Pons (tissue), 1 donor: ENCODE measurements at regions not wholly inside any gene's neighbourhood (a gene's known extent, or its start where the extent isn't known, plus 50 kb on each side); places are given as distances from the start of the nearest gene placed in this dataset.

Experiments
- DNase-seq: peaks from one replicate; pipeline ENCODE4 v3.0.0-alpha.2; 2016; ENCODE audit warnings: low spot score

DNA sequence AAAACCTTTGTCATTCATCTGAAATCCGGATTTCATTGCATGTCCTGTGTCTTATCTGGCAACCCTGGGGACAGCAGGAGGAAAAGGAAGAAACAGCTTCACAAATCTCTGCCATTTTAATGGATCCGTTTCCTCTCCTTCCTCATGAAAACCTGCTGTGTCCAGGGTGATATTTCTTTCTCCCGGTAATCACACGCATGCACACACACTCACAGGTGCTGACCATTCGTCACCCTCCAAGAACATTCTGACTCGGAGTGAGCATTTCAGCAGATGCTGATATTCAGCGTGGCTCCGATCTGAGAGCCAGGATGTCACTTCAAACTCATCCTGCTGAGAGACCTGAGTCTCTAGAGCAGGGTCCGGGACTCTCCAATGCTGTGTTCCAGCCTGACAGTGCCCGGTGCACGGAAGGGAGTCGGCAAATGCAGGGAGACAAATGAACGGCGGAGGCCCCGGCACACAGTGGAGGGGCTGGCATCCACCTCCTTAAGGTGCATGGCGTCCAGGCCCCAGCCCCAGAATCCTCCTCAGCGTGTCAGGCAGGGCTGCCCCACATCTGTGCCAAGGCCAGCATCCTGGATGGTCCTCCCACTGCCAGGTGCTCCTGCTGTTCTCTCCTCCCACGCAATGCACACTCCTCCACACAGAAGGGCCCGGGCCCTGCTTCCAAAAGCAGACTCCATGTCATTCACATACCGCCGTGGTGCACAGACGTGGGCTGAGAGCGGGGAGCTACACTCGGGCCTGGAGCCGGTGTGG is 70.7 kb downstream of the RBFOX3 start:
- DNase-seq, result no peak

DNA sequence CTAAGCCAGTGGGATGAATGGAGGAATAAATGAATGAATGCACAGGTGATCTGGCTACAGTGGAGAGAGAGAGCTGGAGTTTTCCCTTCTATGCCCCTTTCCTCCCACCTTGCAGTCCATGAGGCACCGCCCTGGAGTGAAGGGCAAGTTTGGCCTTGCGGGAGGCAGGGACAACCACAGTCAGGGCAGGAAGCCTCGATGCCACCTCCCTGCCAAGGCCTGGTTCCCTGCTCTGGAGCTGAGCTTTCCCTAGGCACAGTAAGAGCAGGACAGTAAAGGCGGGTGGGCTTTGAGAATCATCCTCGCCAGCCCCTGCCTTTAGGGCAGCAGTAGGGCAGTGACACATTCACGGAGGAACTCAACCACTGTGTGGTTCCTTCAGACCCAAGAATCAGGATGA is 72.6 kb downstream of the RBFOX3 start:
- DNase-seq, result no peak

DNA sequence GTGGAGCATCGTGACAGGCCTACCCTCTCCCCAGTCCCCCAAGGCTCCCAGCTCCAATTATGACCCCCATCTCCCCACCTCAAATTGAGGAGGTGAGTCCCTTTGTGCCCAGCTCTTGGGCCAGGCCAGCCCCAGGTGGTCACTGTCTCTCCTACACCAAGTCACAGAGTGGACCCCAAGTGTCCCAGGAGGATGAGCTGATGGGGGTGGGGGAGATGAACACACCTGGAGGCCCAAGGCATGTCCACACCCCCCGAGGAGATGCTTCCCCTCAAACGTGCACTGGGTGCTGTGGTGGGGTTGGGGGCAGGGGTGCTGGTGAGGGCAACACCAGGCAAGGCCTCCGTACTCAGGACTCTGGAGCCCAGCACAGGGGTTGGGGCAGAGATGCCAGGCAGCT is 73.2 kb downstream of the RBFOX3 start:
- no peak for DNase-seq

DNA sequence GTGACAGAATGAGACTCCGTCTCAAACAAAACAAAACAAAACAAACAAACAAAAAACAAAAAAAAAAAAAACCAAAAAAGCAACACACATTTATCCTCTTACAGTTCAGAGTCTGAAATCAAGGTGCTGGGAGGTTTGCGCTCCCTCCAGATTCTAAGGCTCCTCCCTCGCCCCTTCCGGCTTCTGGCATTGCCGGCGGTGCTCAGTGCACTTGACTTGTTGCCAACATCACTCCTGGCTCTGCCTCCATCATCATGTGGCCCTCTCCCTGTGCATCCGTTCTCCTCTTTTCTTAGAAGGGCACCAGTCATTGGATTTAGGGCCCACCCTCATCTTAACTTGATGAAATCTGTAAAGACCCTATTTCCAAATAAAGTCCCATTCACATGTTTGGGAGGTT is 73.8 kb downstream of the RBFOX3 start:
- DNase-seq, result no peak

DNA sequence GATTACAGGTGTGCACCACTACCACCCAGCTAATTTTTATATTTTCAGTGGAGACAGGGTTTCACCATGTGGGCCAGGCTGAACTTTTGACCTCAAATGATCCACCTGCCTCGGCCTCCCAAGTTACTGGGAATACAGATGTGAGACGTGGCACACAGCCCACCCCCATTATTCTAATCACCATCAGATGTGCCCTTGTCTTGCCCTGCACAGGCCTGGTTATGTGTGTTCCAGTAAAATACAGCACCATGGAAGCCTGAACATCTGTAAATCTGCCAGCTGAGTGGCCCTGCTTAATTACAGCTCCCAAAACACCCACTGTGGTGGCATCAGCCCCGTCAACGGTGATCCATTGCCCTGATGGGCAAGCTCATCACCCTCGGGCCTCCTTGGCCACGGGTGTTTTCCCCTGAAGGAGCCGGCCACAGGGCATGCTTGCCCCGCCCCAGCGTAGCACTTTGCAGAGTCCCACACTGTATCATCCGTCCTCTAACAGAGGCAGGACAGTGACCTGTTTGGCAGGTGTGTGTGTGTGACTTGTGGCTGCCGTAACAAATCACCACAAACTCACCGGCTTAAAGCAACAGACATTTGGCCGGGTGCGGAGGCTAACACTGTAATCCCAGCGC is 74.5 kb downstream of the RBFOX3 start:
- DNase-seq, result no peak

DNA sequence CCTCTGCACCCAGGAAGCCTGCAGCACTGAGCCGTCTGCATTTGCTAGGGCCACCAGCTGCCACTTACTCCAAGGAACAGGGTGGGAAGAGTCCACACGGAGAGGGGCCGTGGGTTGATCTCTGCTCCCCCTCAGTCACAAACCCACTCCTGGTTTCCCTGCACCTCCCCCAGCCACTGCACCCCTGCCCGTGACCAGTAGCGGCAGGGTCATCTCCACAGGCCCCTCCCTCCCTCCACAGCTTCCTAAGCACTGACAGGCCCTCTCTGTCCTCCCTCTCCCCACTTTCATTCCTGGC is 75.2 kb downstream of the RBFOX3 start:
- no peak for DNase-seq

DNA sequence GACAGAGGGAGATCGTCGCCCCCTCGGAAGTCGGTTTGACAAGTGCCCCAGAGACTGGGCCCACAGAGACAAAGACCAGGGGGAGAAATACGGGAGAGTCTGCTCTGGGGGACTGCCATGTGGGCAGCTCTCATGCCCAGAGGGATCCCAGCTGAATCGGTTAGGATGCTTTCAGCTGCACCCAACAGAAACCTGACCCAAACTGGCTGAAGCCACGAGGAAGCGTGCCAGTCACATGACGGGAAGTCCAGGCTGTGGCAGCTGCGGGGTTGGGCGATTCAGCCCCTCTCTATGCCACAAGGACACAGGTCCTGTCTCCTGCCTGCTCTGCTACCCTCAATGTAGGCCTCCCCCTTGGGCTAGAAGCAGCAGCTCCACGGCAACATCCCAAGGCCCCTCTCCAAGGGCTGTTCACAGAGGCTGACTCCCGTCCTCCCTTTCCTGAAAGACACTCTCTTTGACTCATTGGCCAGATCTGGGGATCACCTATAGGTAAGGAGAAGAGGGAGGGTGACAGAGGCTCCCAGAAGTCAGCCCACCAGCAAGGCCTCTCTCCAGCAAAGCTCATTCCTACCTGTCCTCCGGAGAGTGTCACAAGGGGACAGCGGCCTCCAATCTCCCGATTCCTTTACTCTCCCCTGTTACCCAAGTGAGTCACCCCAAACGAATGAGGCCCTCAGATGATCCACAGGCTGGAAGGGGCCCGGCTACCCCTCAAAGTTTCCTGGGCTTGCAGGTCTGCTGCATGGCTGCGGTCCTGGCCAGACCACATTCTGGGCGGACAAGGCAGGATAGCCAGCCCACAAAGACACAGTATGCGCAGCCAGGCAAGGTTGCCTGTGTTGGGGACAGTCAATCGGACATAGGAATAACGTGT is 75.8 kb downstream of the RBFOX3 start:
- no peak for DNase-seq

DNA sequence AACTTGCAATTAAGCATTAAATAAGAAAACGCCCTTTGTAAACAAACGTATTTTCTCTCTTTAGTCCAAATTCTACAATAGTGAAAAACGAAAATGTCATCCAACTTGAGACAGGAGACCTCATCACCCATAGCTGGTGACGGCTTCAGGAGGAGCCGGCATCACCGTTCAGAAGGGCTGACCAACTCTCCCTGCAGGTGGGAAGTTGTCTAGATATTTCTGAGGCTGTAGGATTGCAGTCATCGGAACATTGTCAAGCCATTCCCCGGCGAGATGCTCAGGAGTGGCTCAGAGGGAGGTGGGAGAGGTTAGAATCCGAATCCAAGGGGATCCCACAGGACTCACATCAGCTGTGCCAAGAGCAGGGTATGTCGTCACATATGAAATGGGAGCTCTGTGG is 76.7 kb downstream of the RBFOX3 start:
- DNase-seq, result no peak

DNA sequence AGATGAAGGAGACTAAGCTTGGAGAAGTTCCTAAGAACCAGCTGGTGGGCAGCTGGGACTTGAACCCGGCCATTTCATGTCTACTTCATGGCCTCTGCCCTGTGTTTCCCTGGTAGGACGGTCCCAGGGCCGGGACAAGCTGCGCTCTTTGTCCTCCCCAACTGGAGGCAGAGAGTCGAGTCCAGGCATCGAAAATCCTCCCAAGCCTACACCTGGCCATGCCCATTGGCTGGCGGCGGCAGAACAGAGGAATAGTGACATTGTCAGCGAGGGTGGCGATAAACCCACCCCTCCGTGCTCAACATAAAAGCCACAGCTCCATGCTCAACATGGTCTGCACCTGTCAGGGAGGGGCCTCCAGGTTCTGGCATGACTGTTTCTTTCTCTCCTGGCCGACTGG is 77.7 kb downstream of the RBFOX3 start:
- DNase-seq, result no peak

DNA sequence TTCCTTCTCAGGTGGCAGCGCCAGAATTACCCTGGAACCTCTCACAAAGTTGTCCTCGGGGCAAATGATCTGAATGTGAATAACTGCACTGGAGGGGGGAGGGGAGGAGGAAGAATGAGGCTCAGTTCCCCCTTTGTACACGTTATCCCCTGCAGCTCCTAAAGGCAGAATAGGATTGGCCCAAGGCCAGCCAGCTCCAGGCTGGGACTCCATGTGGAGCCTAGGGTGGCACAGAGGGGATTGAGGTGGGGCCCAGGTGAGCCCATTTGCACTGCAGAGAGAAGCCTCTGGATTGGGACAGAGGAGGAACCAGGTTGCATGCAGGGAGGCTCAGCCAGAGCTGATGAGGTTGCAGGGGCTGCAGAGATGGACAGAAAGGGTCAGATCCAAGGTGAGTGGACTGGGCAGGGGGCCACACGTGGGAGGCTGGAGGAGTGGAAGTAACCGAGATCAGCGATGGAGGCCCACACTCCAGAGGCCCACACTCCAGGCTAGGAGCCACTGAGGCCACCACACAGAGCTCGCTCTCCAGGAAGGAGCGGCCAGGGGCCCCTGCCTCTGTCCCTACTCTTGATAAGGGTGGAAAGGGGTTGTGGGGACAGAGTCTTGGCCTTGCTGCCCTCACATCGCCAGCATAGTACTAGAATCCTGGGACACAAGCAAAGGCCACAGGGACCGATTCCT is 78.6 kb downstream of the RBFOX3 start:
- no peak for DNase-seq

DNA sequence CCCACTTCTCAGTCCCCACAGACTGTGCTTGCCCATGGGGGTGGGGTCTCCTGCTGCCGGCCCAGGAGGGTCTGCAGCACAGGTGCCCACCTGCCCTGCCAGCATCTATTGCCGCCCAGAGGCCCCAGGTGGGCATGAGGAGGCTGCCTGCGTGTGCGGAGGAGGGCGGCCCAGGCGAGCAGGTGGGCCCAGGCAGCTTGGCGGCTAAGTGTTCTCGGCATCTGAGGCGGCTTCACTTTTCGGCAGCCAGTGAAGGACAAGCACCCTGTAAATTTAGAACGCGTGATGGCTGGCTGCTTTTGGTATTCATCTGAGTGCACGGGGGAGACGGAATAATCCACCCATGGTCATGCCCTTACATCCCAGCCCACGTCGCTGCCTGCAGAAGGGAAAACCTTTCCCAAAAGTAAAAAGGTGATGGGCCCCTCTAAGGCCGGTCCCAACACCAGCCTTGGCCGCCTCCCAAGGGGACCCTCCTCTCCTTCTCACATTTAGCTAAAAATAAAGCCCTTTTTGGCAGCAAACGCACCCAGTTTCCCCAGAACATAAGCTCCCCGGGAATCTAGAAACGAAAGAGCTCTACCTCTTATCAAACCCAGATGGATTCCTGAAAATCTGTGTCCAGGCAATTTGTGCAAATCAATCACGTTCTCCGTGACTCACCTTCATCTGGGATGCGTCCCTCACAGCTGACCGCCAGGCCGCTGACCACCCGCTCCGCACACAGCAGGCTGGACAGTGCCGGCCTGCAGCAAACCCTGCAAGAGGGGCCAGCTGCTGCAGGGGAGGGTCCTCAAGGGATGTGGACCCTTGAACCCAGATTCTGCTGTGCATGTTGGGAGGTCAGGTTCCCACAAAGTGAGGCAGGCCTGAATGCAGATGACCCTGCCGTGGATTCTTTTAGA is 79.4 kb downstream of the RBFOX3 start:
- DNase-seq, result no peak

DNA sequence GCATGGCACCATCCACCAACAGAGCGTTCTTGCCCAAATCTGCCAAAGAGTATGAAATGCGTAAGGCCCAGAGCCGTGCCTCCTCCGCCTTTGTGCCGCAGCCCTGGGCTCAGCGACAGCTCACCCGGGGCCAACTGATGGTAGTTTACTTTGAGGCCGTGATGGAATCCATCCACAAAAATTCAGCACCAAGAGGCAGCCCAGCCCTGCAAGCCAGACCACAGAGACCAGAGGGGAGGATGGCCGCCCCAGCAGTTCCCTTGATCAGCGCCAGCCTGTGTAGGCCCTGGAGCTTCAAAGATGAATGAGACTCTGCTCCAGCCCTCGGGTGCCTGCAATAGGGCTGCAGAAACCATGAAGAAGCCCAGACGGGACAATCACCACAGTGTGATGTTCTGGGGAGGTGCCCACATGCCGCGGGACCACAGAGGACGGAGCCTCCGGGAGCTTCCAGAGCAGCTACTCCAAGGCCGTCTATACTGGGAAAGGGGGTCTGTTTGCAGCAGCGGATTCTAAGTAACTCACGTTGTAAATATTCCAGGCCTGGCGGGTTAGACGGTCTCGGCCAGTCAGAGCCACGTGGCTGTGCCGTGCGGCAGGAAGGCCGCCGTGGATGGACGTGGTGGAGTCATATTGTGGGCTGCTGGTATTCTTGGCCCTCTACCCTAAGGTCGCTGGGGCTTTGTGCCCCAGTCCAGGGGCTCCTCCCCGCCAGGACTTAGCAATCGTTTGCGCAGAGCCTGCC is 80.3 kb downstream of the RBFOX3 start:
- DNase-seq, result no peak

DNA sequence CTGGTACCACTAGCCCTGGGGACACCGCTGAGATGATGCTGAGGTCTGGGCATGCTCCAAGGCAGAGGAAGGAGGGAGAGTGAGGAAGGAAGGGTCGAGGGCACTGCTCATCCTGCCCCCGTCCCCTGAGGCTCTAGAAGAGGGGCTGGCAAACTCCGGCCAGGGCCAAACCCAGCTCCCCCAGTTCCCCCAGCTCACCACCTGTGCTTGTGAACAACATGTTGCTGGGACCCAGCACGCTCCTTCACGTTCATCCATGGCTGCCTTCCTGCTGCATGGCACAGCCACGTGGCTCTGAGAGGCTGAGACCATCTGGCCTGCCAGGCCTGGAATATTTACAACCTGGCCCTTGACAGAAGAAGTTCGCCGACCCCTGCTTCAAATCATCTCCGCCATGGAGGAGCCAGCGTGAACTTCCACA is 81.2 kb downstream of the RBFOX3 start:
- no peak for DNase-seq

DNA sequence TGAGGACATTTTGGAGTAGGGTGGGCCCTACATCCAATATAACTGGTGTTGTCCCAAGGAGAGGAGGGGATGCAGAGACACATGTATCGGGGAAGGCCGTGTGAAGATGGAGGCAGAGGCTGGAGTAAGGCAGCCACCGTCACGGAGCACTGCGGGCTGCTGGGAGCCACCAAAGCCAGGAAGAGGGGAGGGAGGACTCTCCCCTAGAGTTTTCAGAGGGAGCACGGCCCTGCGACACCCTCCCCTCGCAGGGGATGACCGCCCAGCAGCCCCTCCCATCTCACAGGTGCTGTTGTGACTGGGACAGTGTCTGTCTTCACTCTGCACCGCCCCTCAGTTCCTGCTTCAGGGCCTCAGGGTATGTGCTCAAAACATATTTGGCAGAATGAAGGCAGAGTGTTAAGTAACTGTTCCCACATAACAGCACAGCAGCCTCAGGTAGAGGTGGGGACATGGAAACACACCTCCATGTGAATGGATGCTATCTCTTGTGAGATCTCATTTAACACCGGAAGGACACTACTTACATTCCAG is 82.2 kb downstream of the RBFOX3 start:
- no peak for DNase-seq

DNA sequence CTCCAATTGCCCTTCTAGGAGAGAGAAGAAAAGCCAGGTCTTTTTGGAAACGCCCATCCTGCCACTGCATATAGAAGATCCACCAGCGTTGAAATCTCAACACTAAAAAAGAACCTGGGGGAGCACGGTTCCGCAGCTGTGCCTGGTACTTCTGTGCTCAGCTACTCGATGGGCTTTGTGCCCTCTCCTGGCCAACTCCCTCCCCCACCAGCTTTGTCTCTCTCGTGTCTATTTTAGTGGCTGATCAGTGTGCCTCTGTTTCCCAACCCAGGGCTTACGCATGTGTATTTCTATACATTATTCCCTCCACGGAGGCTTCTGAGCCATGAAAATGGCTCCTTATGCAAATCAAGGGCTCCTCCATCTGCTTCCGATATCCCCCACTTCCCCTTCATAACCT is 83.5 kb downstream of the RBFOX3 start:
- DNase-seq, result no peak

DNA sequence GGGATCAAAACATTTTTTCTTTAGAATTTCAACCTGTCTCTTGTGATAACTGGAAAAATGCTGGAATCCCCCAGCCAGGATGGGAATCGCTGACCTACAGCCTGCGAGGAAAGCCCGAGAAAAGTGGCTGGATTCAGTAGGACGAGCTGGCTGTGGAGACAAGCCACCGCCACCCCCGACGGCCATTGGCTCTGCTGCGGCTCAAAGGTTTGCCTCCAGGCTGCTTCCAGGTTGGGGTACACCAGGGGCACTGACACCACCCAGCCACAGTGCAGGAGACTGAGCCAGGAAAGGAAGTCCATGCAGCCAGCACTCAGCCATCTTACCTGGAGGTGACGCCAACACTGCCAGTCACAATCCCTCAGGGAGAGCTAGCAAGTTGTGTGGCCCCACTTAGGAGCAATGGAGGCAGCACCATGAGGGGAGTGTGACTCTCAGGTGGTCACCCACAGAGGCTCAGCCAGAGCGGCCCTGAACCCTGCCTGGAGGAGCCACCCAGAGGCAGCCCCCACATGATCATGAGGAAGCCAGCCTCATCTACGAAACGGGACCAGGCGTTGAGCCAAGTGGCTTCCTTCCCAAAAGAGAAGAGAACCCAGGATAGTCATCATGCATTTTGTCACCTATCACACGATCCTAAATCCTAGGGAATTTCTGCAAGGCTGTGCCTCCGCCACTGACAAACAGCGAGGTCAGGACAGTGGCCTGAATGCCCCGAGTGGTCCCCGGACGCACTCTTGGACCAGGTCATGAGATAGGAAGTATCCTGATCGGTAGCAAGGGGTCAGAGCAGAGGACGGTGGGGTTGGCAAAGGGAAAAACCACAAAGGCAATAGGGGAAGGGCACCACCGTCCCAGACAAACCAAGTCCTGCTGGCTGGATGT is 84.8 kb downstream of the RBFOX3 start:
- no peak for DNase-seq

DNA sequence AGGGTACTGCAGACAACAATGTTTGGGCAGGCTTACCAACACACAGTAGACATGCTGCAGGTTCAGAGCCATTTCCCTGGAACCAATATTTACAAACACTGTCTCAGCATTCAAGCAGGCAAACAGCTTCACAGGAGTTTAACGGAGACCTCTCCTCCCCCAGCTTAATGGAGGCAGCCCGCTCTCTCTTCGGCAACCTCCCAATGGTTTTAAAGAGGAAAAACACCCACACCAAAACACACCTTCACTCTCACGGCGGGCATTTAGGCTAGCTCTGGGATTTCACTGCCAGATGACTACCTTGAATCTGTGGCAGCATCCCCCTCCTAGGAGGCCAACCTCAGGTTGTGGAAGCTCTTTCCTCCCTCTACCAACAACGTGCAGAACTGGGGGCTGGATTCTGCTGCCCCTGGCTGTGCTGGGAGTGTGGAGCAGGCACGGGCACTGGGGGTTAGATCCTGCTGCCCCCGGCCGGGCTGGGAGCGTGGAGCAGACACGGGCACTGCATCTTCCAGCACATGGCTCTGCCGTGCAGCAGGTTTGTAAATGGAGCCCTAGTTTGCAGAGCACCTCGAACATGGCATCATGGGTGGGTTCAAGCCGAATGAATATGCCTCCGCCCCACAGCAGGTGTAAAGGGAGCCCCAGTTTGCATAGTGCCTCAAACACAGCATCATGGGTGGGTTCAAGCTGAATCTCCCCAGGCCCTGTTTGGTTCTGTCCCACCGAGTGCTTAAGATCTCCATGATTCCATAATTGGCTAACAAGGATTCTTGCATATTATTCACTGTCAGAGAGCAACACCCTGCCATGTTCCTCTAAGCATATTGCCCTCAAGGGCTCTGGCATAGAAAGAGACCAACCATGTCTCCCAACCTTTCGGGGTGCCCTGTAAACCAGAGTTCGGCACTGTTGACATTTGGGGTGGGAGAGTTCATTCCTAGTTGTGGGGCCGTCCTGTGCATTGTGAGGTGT is 86.4 kb downstream of the RBFOX3 start:
- DNase-seq, result no peak

DNA sequence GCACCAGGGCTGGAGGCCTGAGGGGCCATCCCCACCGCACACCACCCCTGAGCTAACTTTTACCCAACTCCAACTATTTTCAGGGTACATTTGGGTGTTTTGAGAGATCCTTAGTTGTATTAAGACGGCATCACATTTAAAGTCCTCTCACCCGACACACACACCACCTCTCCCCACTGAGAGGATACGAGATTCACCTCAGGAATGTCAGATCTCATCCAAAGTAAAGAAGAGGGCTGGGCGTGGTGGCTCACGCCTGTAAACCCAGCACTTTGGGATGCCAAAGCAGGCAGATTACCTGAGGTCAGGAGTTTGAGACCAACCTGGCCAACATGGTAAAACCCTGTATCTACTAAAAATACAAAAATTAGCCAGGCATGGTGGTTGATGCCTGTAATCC is 88.4 kb downstream of the RBFOX3 start:
- no peak for DNase-seq
